ENCODE measurements at regions not wholly inside any gene's neighbourhood (a gene's known extent, or its start where the extent isn't known, plus 50 kb on each side); places are given as distances from the start of the nearest gene placed in this dataset.

- DNase-seq (ENCODE audit: low read depth, low spot score), result no peak
- no peak overlapping the region for H3K27ac ChIP-seq
Measured at GRCh38 chr10:2681891-2682290, 385.5 kb upstream of the PFKP start.

DNA sequence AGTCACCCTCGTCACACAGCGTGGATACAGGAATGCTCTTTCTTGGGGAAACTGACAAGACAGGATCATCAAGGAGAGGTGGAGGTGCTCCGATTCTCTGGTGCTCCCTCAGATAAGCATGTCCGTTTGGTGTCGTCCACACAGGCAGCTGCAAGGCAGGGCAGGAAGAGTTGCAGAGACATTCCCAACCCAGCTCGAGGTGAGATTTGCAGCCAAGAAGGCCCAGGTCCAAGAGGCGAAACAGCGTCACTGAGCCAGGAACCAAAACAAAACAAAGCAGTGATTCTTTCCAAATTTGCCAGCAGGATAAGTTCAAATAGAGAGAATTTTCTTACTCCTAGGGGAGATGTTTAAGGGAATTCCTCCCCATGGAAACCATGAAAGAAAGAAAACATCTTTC, 386.5 kb upstream of the PFKP start:
- H3K27ac ChIP-seq, result no peak overlapping the region
- no peak for DNase-seq (ENCODE audit: low read depth, low spot score)

DNA sequence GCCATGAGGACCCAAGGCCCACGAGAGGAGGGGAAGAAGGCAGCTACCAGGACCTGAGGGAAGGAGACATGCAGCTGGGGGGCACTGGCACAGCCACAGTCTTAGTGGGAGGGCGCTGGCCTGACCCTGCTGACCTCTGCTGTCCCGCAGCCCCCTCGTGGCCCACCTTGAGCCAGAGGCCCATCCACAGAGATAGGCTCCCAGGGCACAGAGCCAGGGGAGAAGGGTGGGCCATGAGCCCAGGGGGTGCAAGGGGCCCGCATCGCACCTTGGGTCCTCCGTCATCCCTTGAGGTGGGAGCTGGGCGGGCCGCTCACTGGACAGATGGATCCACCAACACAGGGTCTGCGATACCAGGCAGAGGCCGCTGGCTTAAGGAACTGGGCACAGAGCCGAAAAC, 387.7 kb upstream of the PFKP start:
- no peak for DNase-seq (ENCODE audit: low read depth, low spot score)

GRCh38 chr10:2676455-2676854, 390.9 kb upstream of the PFKP start:
- no peak overlapping the region for H3K27ac ChIP-seq
- DNase-seq (ENCODE audit: low read depth, low spot score), result no peak

More for the DNA sequence above, 387.7 kb upstream of the PFKP start:
- H3K27ac ChIP-seq, result no peak overlapping the region

DNA sequence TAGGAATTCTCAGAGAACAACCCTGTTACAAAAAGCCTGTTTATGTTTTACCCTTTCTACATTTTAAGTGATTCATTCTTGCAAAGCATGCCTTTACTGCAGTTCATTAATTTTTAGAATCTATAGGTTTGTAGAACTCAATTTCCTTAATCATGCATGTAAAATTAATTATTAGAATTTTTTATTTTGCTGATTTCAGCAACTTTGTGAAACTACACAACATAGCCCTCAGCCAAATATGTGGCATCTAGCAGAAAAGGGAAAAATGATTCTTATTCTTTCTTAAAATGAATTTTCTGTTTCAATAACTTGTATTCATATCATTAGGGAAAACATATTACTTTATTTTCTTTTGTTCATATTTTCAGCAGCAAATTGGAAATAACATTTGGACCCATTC, 392.9 kb upstream of the PFKP start:
- no peak for DNase-seq (ENCODE audit: low read depth, low spot score)
- H3K27ac ChIP-seq, result no peak overlapping the region

- no peak overlapping the region for H3K27ac ChIP-seq
- DNase-seq (ENCODE audit: low read depth, low spot score), result no peak
Measured at GRCh38 chr10:2670864-2671263, 396.5 kb upstream of the PFKP start.

DNA sequence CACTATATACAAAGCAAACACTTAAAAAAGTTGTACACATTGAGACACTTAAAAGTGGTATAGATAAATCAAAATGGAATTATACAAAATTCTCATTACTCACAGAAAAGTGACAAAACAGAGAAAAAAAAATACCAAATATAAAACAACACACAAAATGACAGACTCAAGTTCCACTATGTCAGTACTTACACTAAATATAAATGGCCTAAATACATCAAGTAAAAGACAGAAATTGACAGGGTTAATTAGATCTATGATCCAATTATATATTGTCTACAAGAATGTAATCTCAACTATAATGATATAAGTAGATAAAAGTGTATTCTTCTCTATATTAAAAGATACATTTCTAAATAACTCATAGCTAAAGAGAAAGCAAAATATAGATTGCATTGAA, 401.6 kb upstream of the PFKP start:
- no peak overlapping the region for H3K27ac ChIP-seq
- DNase-seq (ENCODE audit: low read depth, low spot score), result no peak

DNA sequence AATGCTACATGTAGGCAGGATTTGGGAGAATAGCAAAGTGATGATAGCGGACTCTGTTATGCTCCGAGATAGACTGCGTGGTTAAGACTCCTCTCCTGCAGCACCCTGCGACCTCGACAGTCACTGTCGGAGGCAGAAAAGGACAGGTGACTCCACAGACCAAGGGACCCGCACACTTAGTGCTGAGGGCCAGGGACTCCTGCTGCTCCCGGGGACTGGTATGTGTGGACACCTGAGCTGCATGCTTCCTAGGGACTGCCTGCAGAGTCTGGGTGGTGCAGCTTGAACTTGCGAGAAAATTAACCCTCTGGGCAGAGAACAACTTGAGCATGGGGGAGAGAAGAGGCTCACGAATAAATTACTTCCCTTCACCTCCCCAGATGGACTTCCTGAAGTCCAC, 407.1 kb upstream of the PFKP start:
- DNase-seq (ENCODE audit: low read depth, low spot score), result no peak
- no peak overlapping the region for H3K27ac ChIP-seq

DNA sequence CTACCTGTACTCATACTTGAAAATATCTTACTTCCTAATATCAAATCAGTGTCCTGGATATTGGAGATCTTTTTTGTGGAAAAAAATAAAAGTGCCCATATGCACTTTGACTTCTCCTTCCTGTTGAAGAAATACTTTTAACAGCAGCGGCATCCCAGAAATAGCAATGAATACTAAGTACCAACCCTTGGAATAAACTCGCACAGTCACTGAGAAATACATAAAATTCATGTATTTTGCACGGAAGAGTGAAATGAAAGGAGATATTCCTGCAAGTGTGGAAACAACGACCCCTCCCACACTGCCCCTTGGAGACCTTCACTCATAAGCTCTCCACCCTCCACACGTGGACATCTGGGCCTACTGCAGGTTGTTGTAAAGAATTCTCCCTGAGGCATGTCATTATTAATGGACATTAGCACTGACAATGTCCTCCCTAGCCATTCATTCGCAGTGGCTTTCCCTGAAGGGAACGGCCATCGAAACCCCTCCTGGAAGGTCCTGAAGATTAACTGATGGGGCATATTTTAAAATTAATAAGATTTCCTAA, 407.6 kb upstream of the PFKP start:
- H3K27ac ChIP-seq, result no peak overlapping the region
- DNase-seq (ENCODE audit: low read depth, low spot score), result no peak

GRCh38 chr10:2658780-2659179, 408.6 kb upstream of the PFKP start:
- H3K27ac ChIP-seq, result no peak overlapping the region
- DNase-seq (ENCODE audit: low read depth, low spot score), result no peak

- DNase-seq (ENCODE audit: low read depth, low spot score), result no peak
- no peak overlapping the region for H3K27ac ChIP-seq
Measured at GRCh38 chr10:2650328-2650727, 417.0 kb upstream of the PFKP start.

DNA sequence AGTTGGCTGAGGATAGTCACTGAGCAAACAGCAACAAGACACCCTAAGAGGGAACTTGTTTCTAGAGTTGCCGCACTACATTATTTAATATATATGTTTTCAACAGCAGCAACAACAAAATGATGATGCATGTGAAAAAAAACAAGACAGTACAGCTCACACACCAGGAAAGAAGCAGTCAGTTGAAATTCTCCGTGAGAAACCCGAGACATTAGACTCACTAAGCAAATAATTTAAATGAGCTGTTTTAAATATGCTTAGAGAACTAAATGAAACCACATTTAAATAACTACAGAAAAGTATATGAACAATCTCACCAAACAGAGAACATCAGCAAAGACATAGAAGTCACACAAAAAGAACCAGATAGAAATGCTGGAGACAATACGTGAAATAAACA, 426.3 kb upstream of the PFKP start:
- DNase-seq (ENCODE audit: low read depth, low spot score), result no peak
- H3K27ac ChIP-seq, result no peak overlapping the region

DNA sequence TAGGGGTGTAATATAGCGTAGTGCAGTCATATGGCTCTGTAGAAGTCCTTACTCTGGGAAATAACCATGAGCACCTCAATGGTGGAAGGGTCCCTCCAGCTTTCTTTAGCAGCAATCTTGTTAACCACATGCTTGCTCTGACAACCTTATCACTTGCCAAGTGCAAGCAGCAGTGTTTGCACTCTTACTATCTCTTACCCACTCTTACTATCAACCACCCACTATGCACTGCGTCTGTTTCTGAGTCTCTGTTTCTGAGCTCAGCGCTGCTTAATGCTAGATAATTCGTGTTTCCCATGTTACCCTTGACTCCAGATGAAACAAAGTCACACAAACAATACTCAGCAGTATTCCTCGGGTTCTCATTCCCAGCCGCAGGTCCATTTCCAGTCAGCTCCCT, 433.7 kb upstream of the PFKP start:
- DNase-seq (ENCODE audit: low read depth, low spot score), result no peak
- no peak overlapping the region for H3K27ac ChIP-seq

DNA sequence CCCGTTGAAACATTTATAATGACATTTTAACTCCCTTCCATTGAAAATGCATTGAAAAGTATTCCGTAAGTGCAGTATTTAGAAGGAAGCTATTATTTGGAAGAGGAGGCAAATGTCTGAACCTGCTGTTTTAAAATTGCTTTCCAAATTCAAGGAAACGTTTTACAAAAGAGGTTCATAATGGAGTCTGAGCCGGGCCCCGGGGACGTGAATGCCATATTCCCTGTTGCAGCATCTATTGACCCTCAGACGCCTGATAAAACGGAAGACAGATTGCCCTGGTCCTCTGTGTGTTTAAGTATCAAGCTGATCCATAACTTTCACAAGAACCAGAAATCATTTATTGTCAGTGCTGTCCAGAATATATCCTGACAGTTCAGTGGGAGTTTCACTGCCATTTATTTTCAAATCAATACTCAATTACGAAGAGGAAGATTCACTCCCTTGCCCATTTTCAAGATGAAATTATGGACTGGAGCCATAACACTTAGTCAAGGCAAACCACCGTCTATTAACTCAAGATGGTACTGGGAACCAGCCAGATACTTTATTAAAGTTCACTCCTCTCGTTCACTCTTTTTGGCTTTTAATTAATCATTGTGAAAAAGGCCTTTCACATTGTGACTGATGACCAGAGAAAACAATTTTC, 435.7 kb upstream of the PFKP start:
- DNase-seq (ENCODE audit: low read depth, low spot score), result no peak
- H3K27ac ChIP-seq, result no peak overlapping the region

GRCh38 chr10:2628705-2629104, 438.6 kb upstream of the PFKP start:
- H3K27ac ChIP-seq, result no peak overlapping the region
- no peak for DNase-seq (ENCODE audit: low read depth, low spot score)

GRCh38 chr10:2627969-2628368, 439.4 kb upstream of the PFKP start:
- no peak for DNase-seq (ENCODE audit: low read depth, low spot score)
- no peak overlapping the region for H3K27ac ChIP-seq

DNA sequence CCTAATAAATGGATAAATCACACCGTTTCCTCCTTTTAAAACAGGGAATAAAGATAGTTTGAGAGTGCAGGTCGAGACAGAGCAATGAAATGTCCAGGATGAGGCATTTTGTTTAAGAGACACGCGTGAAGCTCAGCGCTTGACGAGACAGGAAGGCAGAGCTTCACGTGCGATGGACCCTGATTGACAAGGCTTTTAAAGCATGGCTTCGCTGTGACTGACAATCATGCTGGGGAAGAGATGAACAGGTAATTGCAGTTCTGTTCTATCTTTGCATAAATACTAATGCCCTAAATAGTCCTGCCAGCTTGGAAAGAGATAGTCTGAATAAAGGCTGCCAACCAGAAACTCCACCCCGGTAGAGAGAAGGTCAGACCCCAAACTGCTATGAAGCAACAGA, 442.3 kb upstream of the PFKP start:
- no peak overlapping the region for H3K27ac ChIP-seq

GRCh38 chr10:2623675-2624274, 443.6 kb upstream of the PFKP start:
- no peak for DNase-seq (ENCODE audit: low read depth, low spot score)
- H3K27ac ChIP-seq, result no peak overlapping the region

More for the DNA sequence above, 442.3 kb upstream of the PFKP start:
- no peak for DNase-seq (ENCODE audit: low read depth, low spot score)

DNA sequence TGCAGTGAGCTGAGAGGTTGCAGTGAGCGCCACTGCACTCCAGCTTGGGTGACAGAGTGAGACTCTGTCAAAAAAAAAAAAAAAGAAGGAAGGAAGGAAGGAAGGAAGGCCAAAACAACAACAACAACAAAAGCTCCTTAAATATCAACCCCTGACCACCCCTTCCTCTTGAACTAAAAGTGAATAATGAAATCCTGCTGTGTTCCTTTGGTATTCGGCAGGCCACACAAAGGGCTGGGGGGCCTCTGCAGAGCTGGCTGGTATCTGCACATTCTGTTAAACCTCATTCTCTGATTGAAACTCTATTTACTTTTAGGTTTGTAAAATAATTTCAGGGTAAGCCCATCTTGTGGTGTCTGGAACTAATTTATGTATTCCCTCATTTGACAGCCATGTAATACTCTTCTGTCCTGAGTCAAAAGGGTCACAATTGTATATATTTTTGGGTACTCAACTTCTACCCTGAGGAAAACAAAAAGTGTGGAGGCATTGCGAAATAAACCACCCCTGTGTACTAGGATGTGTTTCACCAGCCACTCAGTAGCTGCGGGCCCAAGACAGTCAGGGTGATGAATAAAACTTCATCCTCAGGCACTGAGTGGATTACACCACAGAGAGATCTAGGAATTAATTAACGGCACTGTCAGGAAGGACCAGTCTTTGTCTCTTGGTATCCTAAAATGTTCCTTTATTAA, 446.4 kb upstream of the PFKP start:
- H3K27ac ChIP-seq, result no peak overlapping the region
- DNase-seq (ENCODE audit: low read depth, low spot score), result no peak

GRCh38 chr10:2619916-2620315, 447.4 kb upstream of the PFKP start:
- no peak overlapping the region for H3K27ac ChIP-seq
- DNase-seq (ENCODE audit: low read depth, low spot score), result no peak

DNA sequence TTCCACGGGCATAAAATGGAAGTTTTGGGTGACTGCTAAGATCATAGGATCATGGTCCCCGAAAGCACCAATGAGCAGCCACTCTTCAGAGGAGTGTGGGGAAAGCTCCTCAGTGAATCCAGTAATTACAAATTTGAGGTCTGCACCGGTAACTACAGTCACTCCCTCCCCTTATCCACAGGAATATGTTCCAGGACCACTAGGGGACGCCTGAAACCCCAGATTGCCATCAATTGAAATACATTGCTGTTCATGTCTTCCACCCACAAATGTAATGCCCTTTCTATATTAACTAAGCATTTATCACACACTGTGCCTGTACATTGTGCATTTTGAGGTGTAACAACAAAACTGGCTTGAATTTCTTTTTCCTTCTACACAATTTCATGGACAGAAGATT, 447.9 kb upstream of the PFKP start:
- DNase-seq (ENCODE audit: low read depth, low spot score), result no peak
- no peak overlapping the region for H3K27ac ChIP-seq

DNA sequence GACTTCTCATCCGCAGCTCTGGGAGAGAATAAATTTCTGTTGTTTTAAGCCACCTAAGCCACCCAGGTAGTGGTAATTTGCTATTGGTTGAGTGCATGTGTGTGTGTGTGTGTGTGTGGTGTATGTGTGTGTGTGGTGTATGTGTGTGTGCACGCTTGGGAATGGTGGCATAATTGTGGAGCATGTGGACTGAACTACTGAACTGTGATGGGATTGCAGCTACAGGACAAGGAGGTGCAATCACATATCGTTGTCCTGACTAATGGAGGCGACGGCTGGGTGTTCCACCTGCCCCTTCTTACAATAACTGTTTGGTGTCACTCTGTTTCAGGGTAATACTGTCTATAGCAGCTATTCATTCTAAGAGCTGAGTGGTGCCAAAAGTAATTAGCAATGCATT, 448.7 kb upstream of the PFKP start:
- no peak for DNase-seq (ENCODE audit: low read depth, low spot score)
- no peak overlapping the region for H3K27ac ChIP-seq

Measured in epithelial cell of prostate (primary cell).